ENCODE measurements at regions not wholly inside any gene's neighbourhood (a gene's known extent, or its start where the extent isn't known, plus 50 kb on each side); places are given as distances from the start of the nearest gene placed in this dataset.

GRCh38 chr4:123896446-123897071 is 500.0 kb downstream of the SPRY1 start:
- no peak for DNase-seq

GRCh38 chr4:123898946-123899666 is 502.5 kb downstream of the SPRY1 start:
- no peak for DNase-seq

DNA sequence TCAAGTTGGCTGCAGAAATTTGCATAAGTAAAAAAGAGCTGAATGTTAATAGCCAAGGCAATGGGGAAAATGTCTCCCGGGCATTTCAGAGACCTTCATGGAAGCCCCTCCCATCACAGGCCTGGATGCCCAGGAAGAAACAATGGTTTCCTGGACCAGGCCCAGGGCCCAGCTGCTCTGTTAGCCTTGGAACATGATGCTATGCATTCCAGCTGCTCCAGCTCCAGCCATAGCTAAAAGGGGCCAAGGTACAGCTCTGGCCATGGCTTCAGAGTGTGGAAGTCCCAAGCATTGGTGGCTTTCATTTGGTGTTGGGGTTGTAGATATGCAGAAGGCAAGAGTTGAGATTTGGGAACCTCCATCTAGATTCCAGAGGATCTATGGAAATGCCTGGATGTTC is 508.3 kb downstream of the SPRY1 start:
- no peak for DNase-seq

DNA sequence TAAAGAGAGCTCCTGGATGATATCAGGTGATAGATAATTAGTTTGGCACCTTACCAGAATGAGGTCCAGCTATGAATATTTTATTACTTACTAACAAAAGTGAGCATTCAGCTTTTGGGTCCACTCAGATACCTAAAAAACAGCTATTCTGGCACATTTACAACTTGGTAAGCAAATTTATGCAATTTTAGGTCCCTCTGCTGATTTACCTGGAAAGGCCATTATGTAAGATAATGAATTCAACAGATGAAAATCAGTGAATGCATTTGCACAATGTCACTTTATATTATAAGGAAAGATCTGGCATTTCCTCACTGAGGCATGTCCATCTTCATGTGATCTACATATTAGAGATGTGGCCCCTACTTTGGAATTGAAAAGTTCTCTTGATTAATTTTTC is 517.0 kb downstream of the SPRY1 start:
- DNase-seq, result no peak

DNA sequence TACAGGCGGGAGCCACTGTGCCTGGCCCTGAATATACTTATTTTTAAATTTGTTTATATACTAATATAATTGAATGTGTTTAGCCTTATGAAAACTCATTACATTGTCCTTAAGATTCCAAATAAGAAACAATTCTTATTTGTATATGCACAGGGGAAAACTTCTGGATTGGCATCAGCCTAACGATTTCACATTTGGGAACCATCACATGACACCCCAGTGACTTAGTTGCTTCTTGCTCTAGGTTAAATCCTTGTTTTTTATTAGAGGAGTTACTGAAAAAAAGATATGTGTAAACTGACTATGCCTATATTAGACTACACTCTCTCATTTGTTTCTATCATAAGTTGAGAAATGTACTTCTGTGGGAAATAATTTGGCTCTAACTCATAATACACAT is 520.2 kb downstream of the SPRY1 start:
- DNase-seq, result no peak

DNA sequence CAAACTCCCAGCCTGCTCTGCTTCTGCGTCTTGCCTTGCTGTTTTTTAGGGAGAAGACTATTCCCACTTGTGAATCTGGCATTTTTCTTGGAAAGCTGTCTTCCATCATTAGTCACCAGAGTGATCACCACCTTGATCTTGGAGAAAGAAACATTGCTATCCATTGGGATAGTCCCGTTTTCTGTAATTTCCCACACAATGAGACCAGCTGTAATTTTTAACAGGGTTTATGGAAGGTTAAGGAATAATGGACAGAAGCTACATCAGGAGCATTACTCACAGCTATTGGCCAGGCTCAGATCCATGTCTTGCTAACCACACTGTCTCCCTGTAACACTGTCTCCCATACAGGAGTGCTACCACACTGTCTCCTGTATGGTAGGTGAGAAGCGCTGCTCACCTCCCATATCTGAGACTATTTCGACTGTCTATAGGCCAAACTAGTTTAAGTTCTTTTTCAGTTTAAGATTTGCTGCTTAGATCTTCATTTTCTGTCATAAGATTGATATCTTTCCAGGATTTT is 523.0 kb downstream of the SPRY1 start:
- DNase-seq, result no peak

DNA sequence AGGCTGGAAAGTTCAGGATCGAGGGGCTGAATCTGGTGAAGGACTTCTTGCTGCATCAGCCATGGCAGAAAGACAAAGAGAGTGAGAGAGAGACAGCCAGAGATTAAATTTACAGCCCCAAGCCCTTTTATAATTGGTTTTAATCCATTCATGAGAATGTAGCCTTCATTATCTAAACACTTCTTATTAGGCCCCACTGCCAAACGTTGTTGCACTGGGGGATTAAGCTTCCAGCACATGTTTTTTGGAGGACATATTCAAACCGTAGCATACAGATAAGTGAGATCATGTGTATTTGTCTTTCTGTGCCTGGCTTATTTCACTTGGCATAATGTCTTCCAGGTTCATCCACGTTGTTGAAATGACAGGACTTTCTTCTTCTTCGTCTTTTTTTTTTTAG is 524.7 kb downstream of the SPRY1 start:
- no peak for DNase-seq

GRCh38 chr4:123922847-123923246 is 526.3 kb downstream of the SPRY1 start:
- no peak for DNase-seq

DNA sequence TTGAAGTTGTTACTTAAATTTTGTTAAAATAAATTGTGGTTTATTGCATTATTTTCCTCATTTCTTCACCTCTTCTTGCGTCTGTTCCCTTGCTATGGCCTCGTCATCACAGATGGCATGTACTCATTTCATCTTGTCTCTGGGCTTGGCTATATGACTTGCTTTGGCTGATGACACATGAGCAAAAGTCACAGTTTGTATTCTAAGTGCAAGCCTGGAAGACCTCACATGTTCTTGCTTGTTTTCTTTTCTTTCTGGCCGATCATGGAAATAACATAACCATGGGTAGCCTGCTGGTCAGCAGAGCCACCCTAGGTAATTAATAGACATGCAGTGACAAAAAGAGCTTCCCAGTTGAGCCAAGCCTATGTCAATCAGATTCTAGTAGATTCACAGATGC is 527.9 kb downstream of the SPRY1 start:
- no peak for DNase-seq

DNA sequence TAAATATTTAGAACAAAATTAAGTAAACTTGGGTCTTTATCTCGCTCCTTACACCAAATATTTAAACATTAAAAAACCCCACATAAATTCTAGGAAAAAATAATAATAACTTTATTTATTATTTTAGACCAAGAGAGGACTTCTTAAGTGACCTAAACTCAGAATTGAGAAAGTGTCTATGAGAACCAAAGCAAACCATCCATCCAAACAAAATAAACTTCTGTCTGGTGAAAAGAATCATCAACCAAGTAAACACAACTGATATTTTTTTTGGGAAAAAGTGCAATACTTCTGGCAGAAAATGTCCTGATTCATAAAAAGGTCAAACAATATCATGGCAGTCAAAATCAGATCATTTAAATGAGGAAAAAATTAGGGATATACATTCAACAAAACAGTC is 533.0 kb downstream of the SPRY1 start:
- DNase-seq, result no peak

DNA sequence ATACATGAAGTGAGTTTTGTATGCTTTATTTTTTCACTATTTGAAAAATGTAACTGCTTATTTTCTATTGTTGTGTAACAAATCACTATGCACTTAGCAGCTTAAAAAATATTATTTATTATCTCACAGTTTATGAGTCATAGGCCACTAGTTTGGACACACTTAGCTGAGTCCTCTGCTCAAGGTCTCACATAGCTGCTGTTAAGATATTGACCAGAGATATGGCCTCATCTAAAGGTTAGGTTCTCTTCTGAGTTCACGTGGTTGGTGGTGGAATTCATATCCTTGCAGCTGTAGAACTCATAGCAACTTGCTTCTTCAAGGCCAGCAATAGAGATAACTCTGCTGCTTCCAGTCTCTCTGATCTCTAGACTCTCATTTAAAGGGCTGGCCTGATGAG is 534.4 kb downstream of the SPRY1 start:
- no peak for DNase-seq

DNA sequence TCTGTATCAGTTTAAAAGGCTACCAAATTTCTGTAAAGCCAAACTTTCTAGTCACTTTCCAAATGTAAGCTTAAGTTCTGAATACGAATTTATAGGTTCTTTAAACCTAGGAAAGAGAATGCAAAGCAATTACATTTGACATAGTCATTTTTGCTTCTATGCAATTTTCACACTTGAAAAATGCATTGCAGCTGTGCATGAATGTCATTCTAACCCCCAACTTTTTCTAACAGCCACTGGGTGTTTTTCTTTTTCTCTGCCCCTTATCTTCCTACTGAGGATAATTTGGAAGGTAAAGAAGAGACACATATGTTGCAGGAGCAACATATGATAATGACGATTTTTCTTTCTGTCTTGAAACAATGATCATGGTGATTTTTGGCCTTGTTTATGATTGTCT is 537.5 kb downstream of the SPRY1 start:
- no peak for DNase-seq

- no peak for DNase-seq
Measured at GRCh38 chr4:123936621-123937043, 540.0 kb downstream of the SPRY1 start.

DNA sequence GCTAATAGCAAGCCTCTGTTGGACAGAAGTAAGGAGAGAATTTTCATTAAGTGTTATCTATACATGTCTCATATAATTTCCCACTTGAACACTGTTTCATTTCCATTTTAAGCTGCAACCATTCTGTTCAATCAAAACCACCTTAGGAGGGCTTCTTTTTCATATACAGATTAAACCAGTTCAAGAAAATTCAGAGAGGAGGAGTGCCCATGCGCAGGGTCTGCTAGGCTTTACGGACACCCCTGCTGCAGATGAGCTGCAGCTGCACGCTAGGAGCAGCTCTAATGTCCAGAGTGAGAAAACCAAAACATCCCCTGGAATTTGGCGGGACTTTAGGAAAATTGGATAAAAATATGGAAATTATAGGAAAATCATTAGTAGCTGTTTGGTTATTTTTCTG is 541.0 kb downstream of the SPRY1 start:
- DNase-seq, result no peak

DNA sequence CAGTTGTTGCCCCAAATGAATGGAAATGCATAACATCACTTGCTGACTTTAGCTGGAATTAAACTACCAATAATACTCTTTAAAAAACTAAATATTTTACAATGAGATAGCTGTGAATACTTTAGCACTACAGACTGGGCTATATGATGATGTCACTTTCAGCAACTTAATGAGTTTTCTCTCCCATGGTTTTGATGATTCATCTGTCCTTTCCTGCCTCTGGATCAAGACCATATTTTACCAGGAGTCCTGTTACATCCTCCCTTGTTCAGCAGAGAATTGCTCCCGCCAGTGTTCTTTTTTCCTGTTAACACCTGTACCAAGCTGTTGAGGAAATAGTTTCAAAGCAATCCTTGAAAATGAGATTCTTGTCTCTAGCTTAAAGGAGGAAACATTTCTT is 543.0 kb downstream of the SPRY1 start:
- no peak for DNase-seq

GRCh38 chr4:123940604-123941003 is 544.0 kb downstream of the SPRY1 start:
- no peak for DNase-seq

DNA sequence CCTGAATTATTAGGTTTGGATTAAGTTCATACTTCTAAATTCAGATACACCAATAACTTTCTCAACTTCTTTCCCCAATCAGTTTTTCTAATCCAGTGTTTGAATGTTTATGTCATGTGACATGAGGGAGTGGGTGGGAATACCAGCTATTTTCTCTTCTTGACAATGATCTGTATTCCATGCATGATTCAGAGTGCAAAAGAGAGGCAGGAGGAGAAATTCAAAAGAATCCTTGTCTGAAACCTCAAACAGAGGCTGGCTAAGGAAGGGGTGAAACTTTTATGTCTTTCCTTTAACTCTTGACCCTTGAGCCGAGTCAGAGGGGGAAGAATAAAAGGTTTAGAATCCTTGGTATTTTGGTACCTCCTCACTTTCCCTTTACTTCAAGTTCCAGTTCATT is 544.7 kb downstream of the SPRY1 start:
- DNase-seq, result no peak

- no peak for DNase-seq
Measured at GRCh38 chr4:123943976-123944375, 547.4 kb downstream of the SPRY1 start.

DNA sequence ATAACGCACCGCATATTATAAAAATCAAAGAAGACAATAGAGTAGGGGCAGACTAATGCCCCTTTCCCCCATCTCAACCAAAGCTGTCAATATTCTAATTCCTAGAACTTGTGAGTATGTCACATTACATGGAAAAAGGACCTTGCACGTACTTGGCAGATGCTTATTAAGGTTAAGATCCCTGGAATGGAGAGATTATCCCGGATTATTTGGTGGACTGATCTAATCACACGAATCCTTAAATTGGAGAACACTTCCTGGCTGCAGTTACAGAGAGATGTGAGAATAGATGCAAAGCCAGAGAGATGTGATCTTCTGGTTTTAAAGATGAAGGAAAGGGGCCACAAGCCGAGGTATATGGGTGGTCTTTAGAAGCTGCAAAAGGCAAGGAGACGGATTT is 548.7 kb downstream of the SPRY1 start:
- no peak for DNase-seq

GRCh38 chr4:123950530-123950929 is 553.9 kb downstream of the SPRY1 start:
- DNase-seq, result no peak

- no peak for DNase-seq
Measured at GRCh38 chr4:123952530-123953274, 556.1 kb downstream of the SPRY1 start.

DNA sequence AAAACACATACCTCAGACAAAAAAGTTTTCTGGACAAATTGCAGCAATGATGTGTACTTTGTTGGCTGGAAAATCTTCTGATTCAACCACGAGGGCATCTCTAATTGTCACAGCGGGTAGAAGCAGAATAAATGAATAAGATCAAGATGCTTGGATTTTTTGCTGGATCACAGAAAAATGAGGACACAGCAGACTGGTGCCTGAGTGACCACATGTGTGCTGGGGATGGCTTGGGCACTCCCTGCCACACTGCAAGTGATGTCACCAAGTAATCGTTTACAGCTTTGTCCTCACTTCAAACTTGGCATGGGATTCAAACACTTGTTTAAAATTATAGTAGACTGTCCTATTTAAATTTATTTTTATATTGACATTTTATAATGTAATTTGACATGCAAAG is 557.0 kb downstream of the SPRY1 start:
- DNase-seq, result no peak

DNA sequence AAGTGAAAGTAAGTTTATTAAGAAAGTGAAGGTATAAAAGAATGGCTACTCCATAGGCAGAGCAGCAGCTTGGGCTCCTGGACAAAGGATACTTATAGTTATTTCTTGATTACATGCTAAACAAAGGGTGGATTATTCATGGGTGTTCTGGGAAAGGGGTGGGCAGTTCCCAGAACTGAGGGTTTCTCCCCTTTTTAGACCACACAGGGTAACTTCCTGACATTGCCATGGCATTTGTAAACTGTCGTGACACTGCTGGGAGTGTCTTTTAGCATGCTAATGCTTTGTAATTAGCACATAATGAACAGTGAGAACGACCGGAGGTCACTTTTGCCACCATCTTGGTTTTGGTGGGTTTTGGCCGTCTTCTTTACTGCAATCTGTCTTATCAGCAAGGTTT is 557.6 kb downstream of the SPRY1 start:
- DNase-seq, result no peak

Data from CD4-positive, alpha-beta T cell treated with Interleukin-6 for 4 hours (primary cell).